Smooth muscle cell (in vitro differentiated cells): ENCODE measurements at regions not wholly inside any gene's neighbourhood (a gene's known extent, or its start where the extent isn't known, plus 50 kb on each side); places are given as distances from the start of the nearest gene placed in this dataset.

Experiments used
- DNase-seq: peaks from one replicate; lab custom pipeline; 2025; ENCODE audit not compliant: unreplicated experiment; lab: John Stamatoyannopoulos, UW
- H2AFZ ChIP-seq: fragments of 200-600 bp; sonication (generic); 2 replicates; pipeline ENCODE4 v1.6.0; 2016; ENCODE audit warnings: antibody characterized with exemption, low read depth, mild to moderate bottlenecking
- H3F3A ChIP-seq: fragments of 200-600 bp; sonication (generic); 2 replicates; pipeline ENCODE4 v1.6.0; 2017; ENCODE audit warnings: antibody characterized with exemption, low read depth
- H3K27ac ChIP-seq: fragments of 200-600 bp; sonication (generic); 2 replicates; pipeline ENCODE4 v1.5.1; 2016; ENCODE audit warnings: low read depth, mild to moderate bottlenecking
- H3K27me3 ChIP-seq: fragments of 200-600 bp; sonication (generic); 2 replicates; pipeline ENCODE4 v1.6.1; 2016; ENCODE audit warnings: low read depth, mild to moderate bottlenecking
- H3K36me3 ChIP-seq: fragments of 200-600 bp; sonication (generic); 2 replicates; pipeline ENCODE4 v1.5.1; 2016; ENCODE audit warnings: low read depth
- H3K4me1 ChIP-seq: fragments of 200-600 bp; sonication (generic); 2 replicates; pipeline ENCODE4 v1.5.1; 2016; ENCODE audit warnings: low read depth
- H3K4me2 ChIP-seq: fragments of 200-600 bp; sonication (generic); 2 replicates; pipeline ENCODE4 v1.6.0; 2016; ENCODE audit warnings: mild to moderate bottlenecking
- H3K4me3 ChIP-seq: fragments of 200-600 bp; sonication (generic); 2 replicates; pipeline ENCODE4 v1.5.1; 2016; ENCODE audit warnings: mild to moderate bottlenecking
- H3K79me2 ChIP-seq: fragments of 200-600 bp; sonication (generic); 2 replicates; pipeline ENCODE4 v1.6.0; 2016; ENCODE audit warnings: low read depth, mild to moderate bottlenecking
- H3K9ac ChIP-seq: fragments of 200-600 bp; sonication (generic); 2 replicates; pipeline ENCODE4 v1.6.0; 2016; ENCODE audit warnings: low read depth
- H3K9me3 ChIP-seq: fragments of 200-600 bp; sonication (generic); replicated peaks from 2 replicates; pipeline ENCODE4 v1.5.1; 2016; ENCODE audit warnings: low read depth
- H4K20me1 ChIP-seq: fragments of 200-600 bp; sonication (generic); 2 replicates; pipeline ENCODE4 v1.6.0; 2016; ENCODE audit warnings: low read depth
- WGBS: methylation state at CpG from one replicate; pipeline ENCODE4 v1.1.7; 2016; ENCODE audit warnings: low lambda C conversion rate; 5-methylcytosine and 5-hydroxymethylcytosine counted together
- TF ChIP-seq, protein P1 (sequence below): fragments of 200-600 bp; sonication (generic); IDR thresholded peaks from 2 replicates; pipeline ENCODE4 v1.5.1; 2017; ENCODE audit warnings: borderline replicate concordance, mild to moderate bottlenecking, antibody characterized with exemption; ENCODE audit not compliant: insufficient read depth, poor library complexity, severe bottlenecking

DNA sequence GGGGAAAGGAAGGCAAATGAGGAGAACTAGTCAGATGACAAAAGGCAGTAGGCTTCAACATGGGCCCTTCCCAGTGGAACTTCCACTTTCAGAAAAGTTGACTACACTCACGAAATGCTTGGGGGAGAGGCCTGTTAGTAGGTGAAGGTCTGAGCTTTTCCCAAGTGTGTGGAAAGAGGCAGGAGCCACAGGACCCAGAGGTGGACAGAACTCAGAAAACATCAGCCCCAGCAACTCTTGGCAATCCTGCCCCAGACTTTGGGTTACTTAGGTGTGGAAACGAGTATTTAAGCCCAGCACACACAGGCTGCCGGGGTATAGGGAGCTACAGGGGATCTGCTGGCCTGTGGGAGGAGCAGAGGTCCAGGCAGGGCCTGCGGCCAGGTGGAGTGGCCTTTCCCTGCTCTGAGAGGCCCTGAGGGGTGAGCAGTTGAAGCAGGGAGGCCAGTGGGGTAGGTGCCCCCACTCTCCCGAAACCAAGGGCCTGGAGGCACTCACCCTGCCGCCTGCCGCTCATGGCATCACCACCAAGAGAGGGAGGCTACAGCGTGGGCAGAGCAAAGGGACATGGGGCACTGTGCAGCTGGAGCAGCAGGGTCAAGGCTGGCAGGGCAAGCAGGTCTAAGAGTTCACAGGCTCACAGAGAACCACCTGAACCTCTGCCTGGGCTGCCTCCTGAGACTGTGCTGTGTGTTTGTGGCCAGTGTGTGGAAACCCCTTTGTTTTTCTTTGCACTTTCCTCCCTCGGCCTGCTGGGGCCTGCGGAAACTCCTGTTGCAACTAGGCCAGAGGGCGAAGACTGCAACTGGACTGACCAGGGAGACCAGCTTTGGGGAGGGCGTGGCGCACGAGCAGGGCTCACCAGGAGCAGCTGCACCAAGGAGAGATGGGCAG is 130.7 kb upstream of the SERTAD2 start:
- Histone ChIP-seq H2AFZ (no peak overlapping the region), H3K79me2 (no peaks in the 10 kb centered on the region), H3K27me3 (no peaks in the 10 kb centered on the region), H4K20me1 (no peaks in the 10 kb centered on the region), H3K36me3 (no peaks in the 10 kb centered on the region), H3K9ac (no peak overlapping the region), H3K27ac (no peak overlapping the region), H3K4me2 (no peak overlapping the region), H3K4me3 (no peak overlapping the region), H3K4me1 (no peaks in the 10 kb centered on the region), H3K9me3 (no peaks in the 10 kb centered on the region), H3F3A (no peaks in the 10 kb centered on the region)
- DNase-seq, result no peak
- WGBS, result 78% methylated on average over 14 of the region's 14 CpGs
- TF ChIP-seq, protein P1, sequence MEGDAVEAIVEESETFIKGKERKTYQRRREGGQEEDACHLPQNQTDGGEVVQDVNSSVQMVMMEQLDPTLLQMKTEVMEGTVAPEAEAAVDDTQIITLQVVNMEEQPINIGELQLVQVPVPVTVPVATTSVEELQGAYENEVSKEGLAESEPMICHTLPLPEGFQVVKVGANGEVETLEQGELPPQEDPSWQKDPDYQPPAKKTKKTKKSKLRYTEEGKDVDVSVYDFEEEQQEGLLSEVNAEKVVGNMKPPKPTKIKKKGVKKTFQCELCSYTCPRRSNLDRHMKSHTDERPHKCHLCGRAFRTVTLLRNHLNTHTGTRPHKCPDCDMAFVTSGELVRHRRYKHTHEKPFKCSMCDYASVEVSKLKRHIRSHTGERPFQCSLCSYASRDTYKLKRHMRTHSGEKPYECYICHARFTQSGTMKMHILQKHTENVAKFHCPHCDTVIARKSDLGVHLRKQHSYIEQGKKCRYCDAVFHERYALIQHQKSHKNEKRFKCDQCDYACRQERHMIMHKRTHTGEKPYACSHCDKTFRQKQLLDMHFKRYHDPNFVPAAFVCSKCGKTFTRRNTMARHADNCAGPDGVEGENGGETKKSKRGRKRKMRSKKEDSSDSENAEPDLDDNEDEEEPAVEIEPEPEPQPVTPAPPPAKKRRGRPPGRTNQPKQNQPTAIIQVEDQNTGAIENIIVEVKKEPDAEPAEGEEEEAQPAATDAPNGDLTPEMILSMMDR, result no peak

DNA sequence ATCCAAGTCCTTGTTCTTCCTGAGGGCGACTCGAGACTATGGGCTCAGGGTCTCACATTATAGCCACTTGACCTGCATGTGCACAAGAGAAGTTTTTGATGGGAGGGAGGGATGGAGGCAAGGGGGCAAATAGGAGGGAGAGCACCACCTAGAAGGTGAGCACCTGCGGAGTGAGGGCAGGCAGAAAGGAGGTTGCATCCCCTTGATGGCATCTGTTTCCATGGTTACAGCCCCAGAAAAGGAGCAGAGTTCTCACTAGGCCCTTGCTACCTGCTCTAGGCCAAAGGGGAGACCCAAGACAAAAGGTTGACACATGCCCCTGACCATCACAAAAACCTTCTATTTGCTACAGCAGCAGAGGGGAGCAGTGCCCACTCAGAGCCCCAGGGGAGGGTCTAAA is 131.5 kb upstream of the SERTAD2 start:
- 96% methylated on average over 3 of the region's 3 CpGs for WGBS
- no peaks in the 10 kb centered on the region for H3F3A ChIP-seq
- no peaks in the 10 kb centered on the region for H3K9me3 ChIP-seq
- DNase-seq, result no peak
- TF ChIP-seq, protein P1, result no peak
- no peaks in the 10 kb centered on the region for H3K4me1 ChIP-seq
- no peak overlapping the region for H3K9ac ChIP-seq
- no peaks in the 10 kb centered on the region for H3K79me2 ChIP-seq
- no peaks in the 10 kb centered on the region for H3K27me3 ChIP-seq
- H3K4me2 ChIP-seq, result no peak overlapping the region
- H3K27ac ChIP-seq, result no peak overlapping the region
- H3K4me3 ChIP-seq, result no peak overlapping the region
- no peaks in the 10 kb centered on the region for H4K20me1 ChIP-seq
- no peaks in the 10 kb centered on the region for H3K36me3 ChIP-seq
- H2AFZ ChIP-seq, result no peak overlapping the region

DNA sequence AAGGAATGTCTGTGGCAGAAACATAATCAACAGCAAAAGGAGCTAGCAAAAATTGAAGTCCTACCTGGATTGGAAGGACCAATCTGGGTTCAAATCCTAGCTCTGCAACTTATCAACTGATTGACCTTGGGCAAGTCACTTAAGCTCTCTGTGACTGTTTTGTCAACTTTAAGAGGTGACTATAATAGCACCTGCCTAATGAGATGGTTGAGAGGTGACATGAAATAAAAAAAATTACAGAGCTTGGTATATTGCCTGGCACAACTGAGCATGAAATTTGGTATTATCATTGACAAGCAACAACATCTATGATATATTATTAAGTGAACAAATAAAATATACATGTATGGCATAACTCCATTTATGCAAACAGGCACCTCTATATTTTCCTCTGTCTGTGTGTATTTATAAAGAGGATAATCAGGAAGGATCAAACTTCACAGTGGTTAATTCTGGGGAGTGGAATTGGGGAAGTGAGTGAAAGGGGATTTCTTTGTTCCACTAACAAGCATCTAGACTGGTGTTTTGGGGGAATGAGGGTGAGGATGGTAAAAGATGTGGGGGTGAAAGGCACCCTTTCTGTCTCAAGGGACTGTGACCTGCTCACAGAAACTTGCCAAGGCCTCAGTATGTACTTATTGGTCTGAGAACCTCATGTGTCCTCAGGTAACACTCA is 132.8 kb upstream of the SERTAD2 start:
- H3K27me3 ChIP-seq, result no peaks in the 10 kb centered on the region
- H3K27ac ChIP-seq, result no peak overlapping the region
- H3K9me3 ChIP-seq, result no peaks in the 10 kb centered on the region
- no peaks in the 10 kb centered on the region for H4K20me1 ChIP-seq
- TF ChIP-seq, protein P1, result no peak
- H3K4me1 ChIP-seq, result no peaks in the 10 kb centered on the region
- DNase-seq, result no peak
- H3K9ac ChIP-seq, result no peak overlapping the region
- H3K36me3 ChIP-seq, result no peaks in the 10 kb centered on the region
- H3K79me2 ChIP-seq, result no peaks in the 10 kb centered on the region
- no peak overlapping the region for H2AFZ ChIP-seq
- no peak overlapping the region for H3K4me3 ChIP-seq
- no peaks in the 10 kb centered on the region for H3F3A ChIP-seq
- H3K4me2 ChIP-seq, result no peak overlapping the region
